ENCODE measurements at regions not wholly inside any gene's neighbourhood (a gene's known extent, or its start where the extent isn't known, plus 50 kb on each side); places are given as distances from the start of the nearest gene placed in this dataset.

- TF ChIP-seq POLR2A (IDR thresholded peaks at IDR 0.05) (no peak), POLR2AphosphoS5 (IDR thresholded peaks at IDR 0.05) (no peak), EP300 (IDR thresholded peaks at IDR 0.05) (no peak)
- TF ChIP-seq, protein P1, sequence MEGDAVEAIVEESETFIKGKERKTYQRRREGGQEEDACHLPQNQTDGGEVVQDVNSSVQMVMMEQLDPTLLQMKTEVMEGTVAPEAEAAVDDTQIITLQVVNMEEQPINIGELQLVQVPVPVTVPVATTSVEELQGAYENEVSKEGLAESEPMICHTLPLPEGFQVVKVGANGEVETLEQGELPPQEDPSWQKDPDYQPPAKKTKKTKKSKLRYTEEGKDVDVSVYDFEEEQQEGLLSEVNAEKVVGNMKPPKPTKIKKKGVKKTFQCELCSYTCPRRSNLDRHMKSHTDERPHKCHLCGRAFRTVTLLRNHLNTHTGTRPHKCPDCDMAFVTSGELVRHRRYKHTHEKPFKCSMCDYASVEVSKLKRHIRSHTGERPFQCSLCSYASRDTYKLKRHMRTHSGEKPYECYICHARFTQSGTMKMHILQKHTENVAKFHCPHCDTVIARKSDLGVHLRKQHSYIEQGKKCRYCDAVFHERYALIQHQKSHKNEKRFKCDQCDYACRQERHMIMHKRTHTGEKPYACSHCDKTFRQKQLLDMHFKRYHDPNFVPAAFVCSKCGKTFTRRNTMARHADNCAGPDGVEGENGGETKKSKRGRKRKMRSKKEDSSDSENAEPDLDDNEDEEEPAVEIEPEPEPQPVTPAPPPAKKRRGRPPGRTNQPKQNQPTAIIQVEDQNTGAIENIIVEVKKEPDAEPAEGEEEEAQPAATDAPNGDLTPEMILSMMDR (IDR thresholded peaks at IDR 0.05), result no peak
Measured at GRCh38 chr7:97471491-97471890, 260.4 kb upstream of the TAC1 start.

Measured in sigmoid colon (tissue), 4 donors.